Prostate gland (tissue), 2 donors: ENCODE measurements at regions not wholly inside any gene's neighbourhood (a gene's known extent, or its start where the extent isn't known, plus 50 kb on each side); places are given as distances from the start of the nearest gene placed in this dataset.

ENCODE experiments used
- CTCF ChIP-seq, 4 experiments: fragments of 200-600 bp in 2 of 4; fragments of 450-650 bp in 2 of 4; sonication (generic) in 2 of 4; IDR thresholded peaks; 1 replicate in 3 of 4; 2 replicates in 1 of 4; pipeline ENCODE4 v1.5.1; 2016 to 2019; ENCODE audit warnings: antibody characterized with exemption in 4 of 4, mild to moderate bottlenecking in 2 of 4, moderate library complexity in 2 of 4
- POLR2A ChIP-seq: fragments of 450-650 bp; IDR thresholded peaks from one replicate; pipeline ENCODE4 v1.6.1; 2016; ENCODE audit warnings: antibody characterized with exemption, mild to moderate bottlenecking

- no peak for TF ChIP-seq CTCF (IDR thresholded peaks at IDR 0.05)
- TF ChIP-seq POLR2A = no peak
Measured at GRCh38 chr2:8573234-8573941, 108.5 kb upstream of the ID2 start.
